K562 (cell line): ENCODE measurements at regions not wholly inside any gene's neighbourhood (a gene's known extent, or its start where the extent isn't known, plus 50 kb on each side); places are given as distances from the start of the nearest gene placed in this dataset.

Experiments used
- CTCF ChIP-seq, 3 experiments: IDR thresholded peaks in 2 of 3; conservative IDR thresholded peaks in 1 of 3; 2 replicates each; pipeline ENCODE4 v1.5.1; 2011 to 2012; ENCODE audit warnings: low read length in 3 of 3, mild to moderate bottlenecking in 3 of 3, control low read depth in 2 of 3, improper control_type of control experiment in 1 of 3, inconsistent platforms in 1 of 3, low read depth in 1 of 3, mixed read lengths in 1 of 3, moderate library complexity in 1 of 3; ENCODE audit not compliant: insufficient read depth in 2 of 3
- FOXK2 ChIP-seq, 2 experiments: fragments of 450-650 bp; IDR thresholded peaks in 1 of 2; conservative IDR thresholded peaks in 1 of 2; 2 replicates each; pipeline ENCODE4 v1.6.1; 2016; ENCODE audit warnings: low read depth in 2 of 2, mild to moderate bottlenecking in 1 of 2
- GABPA ChIP-seq: fragments of 200-800 bp; sonication (Bioruptor generic); conservative IDR thresholded peaks from 2 replicates; pipeline ENCODE4 v1.6.1; 2016; ENCODE audit warnings: low read depth, missing genetic modification characterization, missing compliant biosample characterization
- POU5F1 ChIP-seq: fragments of 150-350 bp; IDR thresholded peaks from 2 replicates; pipeline ENCODE4 v1.6.1; 2014; ENCODE audit warnings: borderline replicate concordance, low read length, low read depth, mild to moderate bottlenecking; ENCODE audit not compliant: partially characterized antibody
- ZSCAN29 ChIP-seq: fragments of 450-650 bp; IDR thresholded peaks from 2 replicates; pipeline ENCODE4 v1.6.1; 2017

- no peak for TF ChIP-seq CTCF (IDR thresholded peaks at IDR 0.05 in 2 of 3, conservative IDR thresholded peaks at IDR 0.05 in 1 of 3; ENCODE audit: insufficient read depth in 2 of 3, low read depth in 1 of 3, low read length in 3 of 3)
- TF ChIP-seq GABPA: no peak
- no peak for TF ChIP-seq POU5F1
- TF ChIP-seq ZSCAN29: no peak
- TF ChIP-seq FOXK2 (conservative IDR thresholded peaks at IDR 0.05 in 1 of 2, IDR thresholded peaks at IDR 0.05 in 1 of 2; ENCODE audit: low read depth in 2 of 2): no peak
These were observed 348.4 kb upstream of the MTPN start for GRCh38 chr7:136325578-136325977.
